ENCODE measurements at regions not wholly inside any gene's neighbourhood (a gene's known extent, or its start where the extent isn't known, plus 50 kb on each side); places are given as distances from the start of the nearest gene placed in this dataset.
"Not testable (repeated sequence)": the region's sequence is repeated elsewhere in the genome, so short reads cannot be mapped to it uniquely, and the experiment has no call there.

- DNase-seq (ENCODE audit: low spot score in 2 of 2, unreplicated experiment in 2 of 2) = no peak
- peaks cover 7% of the 10 kb centered on the region for H3K9me3 Mint-ChIP-seq
- no peaks in the 10 kb centered on the region for H3K4me1 Mint-ChIP-seq
- no peaks in the 10 kb centered on the region for H3K36me3 Mint-ChIP-seq
- H3K27me3 Mint-ChIP-seq (ENCODE audit: low read depth) = peaks cover 34% of the 10 kb centered on the region
- H3K27ac Mint-ChIP-seq = no peak overlapping the region
- TF ChIP-seq CTCF (IDR thresholded peaks at IDR 0.05; ENCODE audit: unreplicated experiment) = no peak
- H3K4me3 Mint-ChIP-seq = no peak overlapping the region
These were observed 102.7 kb upstream of the PRSS1 start for GRCh38 chr7:142646386-142647140.

- TF ChIP-seq CTCF (IDR thresholded peaks at IDR 0.05; ENCODE audit: unreplicated experiment) = no peak
- Mint-ChIP-seq H3K27me3 (ENCODE audit: low read depth) (peaks cover 35% of the 10 kb centered on the region), H3K27ac (no peak overlapping the region)
These were observed 103.5 kb upstream of the PRSS1 start for GRCh38 chr7:142645777-142646176.

GRCh38 chr7:142642316-142642715 lies 107.0 kb upstream of the PRSS1 start:
- Mint-ChIP-seq H3K36me3 (no peaks in the 10 kb centered on the region), H3K27me3 (ENCODE audit: low read depth) (peaks cover 33% of the 10 kb centered on the region), H3K4me1 (no peaks in the 10 kb centered on the region)

More at GRCh38 chr7:142645777-142646176, 103.5 kb upstream of the PRSS1 start:
- Mint-ChIP-seq H3K9me3 (peaks cover under 1% of the 10 kb centered on the region), H3K36me3 (no peaks in the 10 kb centered on the region), H3K4me1 (no peaks in the 10 kb centered on the region), H3K4me3 (no peak overlapping the region)
- DNase-seq (ENCODE audit: low spot score in 2 of 2, unreplicated experiment in 2 of 2) = no peak

GRCh38 chr7:142641252-142641651 lies 108.0 kb upstream of the PRSS1 start:
- not testable (repeated sequence) for DNase-seq (ENCODE audit: low spot score in 2 of 2, unreplicated experiment in 2 of 2); H3K27ac Mint-ChIP-seq; H3K4me3 Mint-ChIP-seq; H3K4me1 Mint-ChIP-seq; H3K36me3 Mint-ChIP-seq; H3K9me3 Mint-ChIP-seq
- H3K27me3 Mint-ChIP-seq (ENCODE audit: low read depth) = peaks cover 32% of the 10 kb centered on the region

More at GRCh38 chr7:142642316-142642715, 107.0 kb upstream of the PRSS1 start:
- no peak for DNase-seq (ENCODE audit: low spot score in 2 of 2, unreplicated experiment in 2 of 2)
- Mint-ChIP-seq H3K27ac (no peak overlapping the region), H3K4me3 (no peak overlapping the region), H3K9me3 (no peaks in the 10 kb centered on the region)
- TF ChIP-seq CTCF (IDR thresholded peaks at IDR 0.05; ENCODE audit: unreplicated experiment) = no peak

- H3K4me3 Mint-ChIP-seq = no peak overlapping the region
- no peaks in the 10 kb centered on the region for H3K36me3 Mint-ChIP-seq
- peaks cover 17% of the 10 kb centered on the region for H3K27me3 Mint-ChIP-seq (ENCODE audit: low read depth)
- H3K4me1 Mint-ChIP-seq = no peaks in the 10 kb centered on the region
- no peaks in the 10 kb centered on the region for H3K9me3 Mint-ChIP-seq
- TF ChIP-seq CTCF (IDR thresholded peaks at IDR 0.05; ENCODE audit: unreplicated experiment) = no peak
- H3K27ac Mint-ChIP-seq = no peak overlapping the region
- DNase-seq (ENCODE audit: low spot score in 2 of 2, unreplicated experiment in 2 of 2) = no peak
These were observed 110.7 kb upstream of the PRSS1 start for GRCh38 chr7:142638581-142638980.

GRCh38 chr7:142637240-142637639 lies 112.0 kb upstream of the PRSS1 start:
- H3K27me3 Mint-ChIP-seq (ENCODE audit: low read depth) = peaks cover 16% of the 10 kb centered on the region
- H3K27ac Mint-ChIP-seq = no peak overlapping the region
- H3K9me3 Mint-ChIP-seq = no peaks in the 10 kb centered on the region
- H3K4me3 Mint-ChIP-seq = no peak overlapping the region
- no peak for DNase-seq (ENCODE audit: low spot score in 2 of 2, unreplicated experiment in 2 of 2)
- TF ChIP-seq CTCF (IDR thresholded peaks at IDR 0.05; ENCODE audit: unreplicated experiment) = no peak
- no peaks in the 10 kb centered on the region for H3K4me1 Mint-ChIP-seq
- no peaks in the 10 kb centered on the region for H3K36me3 Mint-ChIP-seq

All from mesothelial cell of epicardium (in vitro differentiated cells).